Thoracic aorta (tissue), 2 donors: ENCODE measurements at regions not wholly inside any gene's neighbourhood (a gene's known extent, or its start where the extent isn't known, plus 50 kb on each side); places are given as distances from the start of the nearest gene placed in this dataset.

Source experiments
- ATAC-seq: fragments of 150-250 bp; one replicate; pipeline ENCODE4 v1.8.0; 2017; ENCODE audit warnings: low read depth; ENCODE audit not compliant: insufficient number of reproducible peaks, low FRiP score
- DNase-seq: peaks from one replicate; pipeline ENCODE4 v3.0.0-alpha.2; 2020; ENCODE audit warnings: low spot score
- H3K27ac ChIP-seq, 2 donors: fragments of 200-600 bp; sonication (generic); 1 replicate in 1 of 2; 2 replicates in 1 of 2; pipeline ENCODE4 v1.5.1; 2016; ENCODE audit warnings: mild to moderate bottlenecking in 2 of 2, moderate library complexity in 2 of 2
- H3K27me3 ChIP-seq: fragments of 200-600 bp; sonication (generic); replicated peaks from 2 replicates; pipeline ENCODE4 v1.6.0; 2016; ENCODE audit warnings: mild to moderate bottlenecking; ENCODE audit not compliant: insufficient read depth
- H3K36me3 ChIP-seq: fragments of 200-600 bp; sonication (generic); one replicate; pipeline ENCODE4 v1.5.1; 2016
- H3K4me1 ChIP-seq, 2 donors: fragments of 200-600 bp; sonication (generic); 1 replicate in 1 of 2; 2 replicates in 1 of 2; pipeline versions ENCODE4 v1.5.1 to v1.6.0; 2016; ENCODE audit warnings: low read depth in 2 of 2, mild to moderate bottlenecking in 1 of 2; ENCODE audit not compliant: control insufficient read depth in 1 of 2
- H3K4me3 ChIP-seq: fragments of 200-600 bp; sonication (generic); 2 replicates; pipeline ENCODE4 v1.5.1; 2016; ENCODE audit warnings: mild to moderate bottlenecking
- H3K9me3 ChIP-seq: fragments of 200-600 bp; sonication (generic); 2 replicates; pipeline ENCODE4 v1.5.1; 2016
- CTCF ChIP-seq: fragments of 200-600 bp; sonication (generic); IDR thresholded peaks from one replicate; pipeline ENCODE4 v1.5.1; 2019; ENCODE audit warnings: antibody characterized with exemption

GRCh38 chr20:25142435-25142834 lies 53.1 kb upstream of the ENTPD6 start:
- Histone ChIP-seq H3K4me1 (no peaks in the 10 kb centered on the region), H3K9me3 (no peaks in the 10 kb centered on the region), H3K27ac (no peak overlapping the region), H3K36me3 (no peaks in the 10 kb centered on the region), H3K27me3 (no peaks in the 10 kb centered on the region), H3K4me3 (no peak overlapping the region)
- TF ChIP-seq CTCF, result no peak
- no peak for ATAC-seq
- no peak for DNase-seq

- no peak for ATAC-seq
- no peaks in the 10 kb centered on the region for H3K36me3 ChIP-seq
- H3K27me3 ChIP-seq, result no peaks in the 10 kb centered on the region
- H3K9me3 ChIP-seq, result no peaks in the 10 kb centered on the region
- no peak overlapping the region for H3K4me3 ChIP-seq
- H3K4me1 ChIP-seq, result peaks cover 5 to 10% of the 10 kb centered on the region in 2 donors
- H3K27ac ChIP-seq, result no peak overlapping the region
- no peak for TF ChIP-seq CTCF
- no peak for DNase-seq
Measured at GRCh38 chr20:25145131-25145530, 50.4 kb upstream of the ENTPD6 start.
